Muscle layer of duodenum (tissue), 2 donors: ENCODE measurements at regions not wholly inside any gene's neighbourhood (a gene's known extent, or its start where the extent isn't known, plus 50 kb on each side); places are given as distances from the start of the nearest gene placed in this dataset.
"Not testable (repeated sequence)": the region's sequence is repeated elsewhere in the genome, so short reads cannot be mapped to it uniquely, and the experiment has no call there.

Source experiments
- H3K27ac ChIP-seq: one replicate; pipeline ENCODE4 v1.7.0; 2013; ENCODE audit warnings: mild to moderate bottlenecking, low read length
- H3K27me3 ChIP-seq: one replicate; pipeline ENCODE4 v1.7.0; 2013; ENCODE audit warnings: low read depth, mild to moderate bottlenecking, control low read depth, low read length
- H3K36me3 ChIP-seq, 2 donors: one replicate each; pipeline ENCODE4 v1.7.0; 2013; ENCODE audit warnings: low read length in 2 of 2, control low read depth in 1 of 2, mild to moderate bottlenecking in 1 of 2; ENCODE audit not compliant: insufficient read depth in 2 of 2, control insufficient read depth in 1 of 2
- H3K4me1 ChIP-seq, 2 donors: one replicate each; pipeline ENCODE4 v1.7.0; 2013; ENCODE audit warnings: low read length in 2 of 2, mild to moderate bottlenecking in 2 of 2, control low read depth in 1 of 2, moderate library complexity in 1 of 2; ENCODE audit not compliant: insufficient read depth in 2 of 2, control insufficient read depth in 1 of 2
- H3K4me3 ChIP-seq, 2 donors: one replicate each; pipeline ENCODE4 v1.7.0; 2013; ENCODE audit warnings: low read length in 2 of 2, low read depth in 1 of 2, mild to moderate bottlenecking in 1 of 2
- H3K9me3 ChIP-seq, 2 donors: one replicate each; pipeline ENCODE4 v1.7.0; 2013; ENCODE audit warnings: low read length in 2 of 2, control low read depth in 1 of 2, mild to moderate bottlenecking in 1 of 2; ENCODE audit not compliant: control insufficient read depth in 1 of 2
- donor health status: healthy.

DNA sequence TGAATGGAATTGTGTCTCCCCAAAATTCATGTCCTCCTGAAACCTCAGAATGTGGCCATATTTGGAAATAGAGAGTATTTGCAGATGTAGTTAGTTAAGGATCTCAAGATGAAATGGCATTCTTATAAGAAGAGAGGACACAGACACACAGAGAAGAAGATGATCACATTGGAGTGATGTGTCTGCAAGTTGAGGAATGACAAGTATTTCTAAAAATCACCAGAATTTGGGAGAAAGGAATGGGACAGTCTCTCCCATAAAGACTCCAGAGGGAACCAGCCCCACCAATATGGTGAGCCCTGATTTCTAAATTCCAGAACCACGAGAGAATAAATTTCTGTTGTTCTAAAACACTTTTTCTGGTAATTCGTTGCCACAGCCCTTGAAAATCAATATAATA lies 166.3 kb downstream of the C1D start:
- H3K4me3 ChIP-seq, result no peak overlapping the region
- no peaks in the 10 kb centered on the region for H3K27me3 ChIP-seq
- H3K27ac ChIP-seq, result no peak overlapping the region
- peaks cover 0 to 9% of the 10 kb centered on the region in 2 donors for H3K9me3 ChIP-seq
- H3K4me1 ChIP-seq, result no peaks in the 10 kb centered on the region
- H3K36me3 ChIP-seq, result no peaks in the 10 kb centered on the region

DNA sequence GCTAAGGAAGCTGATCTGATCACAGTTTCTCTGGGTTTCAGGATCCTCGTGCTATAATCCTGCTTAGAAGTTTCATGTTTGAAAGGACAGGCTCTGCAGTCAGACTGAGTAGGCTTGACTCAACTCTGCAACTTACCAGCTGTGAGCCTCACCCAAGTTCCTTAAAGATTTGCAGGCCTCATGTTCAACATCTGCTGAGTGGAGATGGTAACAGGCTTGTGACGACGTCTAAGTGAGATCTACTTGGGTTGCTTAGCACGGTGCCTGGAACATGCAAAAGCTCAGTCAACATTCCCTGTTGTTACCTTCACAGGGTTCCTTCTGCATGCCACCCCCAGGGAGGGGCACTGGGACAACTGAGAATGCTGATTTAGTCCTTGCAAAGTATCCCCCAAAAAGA lies 164.2 kb downstream of the C1D start:
- no peak overlapping the region for H3K27ac ChIP-seq
- H3K36me3 ChIP-seq, result no peaks in the 10 kb centered on the region
- H3K4me1 ChIP-seq, result no peaks in the 10 kb centered on the region
- H3K4me3 ChIP-seq, result no peak overlapping the region
- H3K9me3 ChIP-seq, result peaks cover 0 to 9% of the 10 kb centered on the region in 2 donors
- H3K27me3 ChIP-seq, result no peaks in the 10 kb centered on the region

GRCh38 chr2:67899187-67899586 lies 163.6 kb downstream of the C1D start:
- Histone ChIP-seq H3K4me3 (no peak overlapping the region), H3K27me3 (no peaks in the 10 kb centered on the region), H3K27ac (no peak overlapping the region), H3K9me3 (peaks cover 0 to 9% of the 10 kb centered on the region in 2 donors), H3K4me1 (no peaks in the 10 kb centered on the region), H3K36me3 (no peaks in the 10 kb centered on the region)

GRCh38 chr2:67900826-67901225 lies 162.0 kb downstream of the C1D start:
- H3K27ac ChIP-seq, result no peak overlapping the region
- no peak overlapping the region for H3K4me3 ChIP-seq

GRCh38 chr2:67904566-67904965 lies 158.2 kb downstream of the C1D start:
- no peak overlapping the region for H3K27ac ChIP-seq
- no peaks in the 10 kb centered on the region for H3K27me3 ChIP-seq
- no peaks in the 10 kb centered on the region for H3K36me3 ChIP-seq
- H3K9me3 ChIP-seq, result peaks cover 0 to 9% of the 10 kb centered on the region in 2 donors
- no peak overlapping the region for H3K4me3 ChIP-seq
- no peaks in the 10 kb centered on the region for H3K4me1 ChIP-seq

More at GRCh38 chr2:67900826-67901225, 162.0 kb downstream of the C1D start:
- no peaks in the 10 kb centered on the region for H3K27me3 ChIP-seq
- no peaks in the 10 kb centered on the region for H3K36me3 ChIP-seq
- no peaks in the 10 kb centered on the region for H3K4me1 ChIP-seq
- H3K9me3 ChIP-seq, result peaks cover 0 to 9% of the 10 kb centered on the region in 2 donors

DNA sequence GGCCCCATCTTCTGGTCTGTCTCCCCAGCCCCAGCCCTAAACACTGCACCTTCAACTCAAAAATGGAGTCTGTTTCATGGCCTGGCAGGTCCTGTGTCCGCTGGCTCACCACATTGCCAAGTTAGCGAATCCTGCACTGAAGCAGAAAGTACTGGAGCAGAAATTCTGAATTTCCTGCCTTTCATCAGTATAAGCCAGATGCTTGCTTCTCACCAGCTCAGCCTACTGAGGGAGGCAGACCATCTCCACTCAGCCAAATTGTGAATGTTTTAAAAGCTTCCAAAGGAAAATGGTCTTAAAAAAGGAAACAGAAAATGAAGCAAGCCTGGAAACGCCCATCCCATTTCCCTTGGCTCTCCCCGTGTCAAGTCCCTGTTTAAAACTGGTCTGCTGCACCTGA lies 157.8 kb downstream of the C1D start:
- Histone ChIP-seq H3K9me3 (peaks cover 0 to 9% of the 10 kb centered on the region in 2 donors), H3K4me1 (no peaks in the 10 kb centered on the region), H3K27me3 (no peaks in the 10 kb centered on the region), H3K27ac (no peak overlapping the region), H3K4me3 (no peak overlapping the region), H3K36me3 (no peaks in the 10 kb centered on the region)

DNA sequence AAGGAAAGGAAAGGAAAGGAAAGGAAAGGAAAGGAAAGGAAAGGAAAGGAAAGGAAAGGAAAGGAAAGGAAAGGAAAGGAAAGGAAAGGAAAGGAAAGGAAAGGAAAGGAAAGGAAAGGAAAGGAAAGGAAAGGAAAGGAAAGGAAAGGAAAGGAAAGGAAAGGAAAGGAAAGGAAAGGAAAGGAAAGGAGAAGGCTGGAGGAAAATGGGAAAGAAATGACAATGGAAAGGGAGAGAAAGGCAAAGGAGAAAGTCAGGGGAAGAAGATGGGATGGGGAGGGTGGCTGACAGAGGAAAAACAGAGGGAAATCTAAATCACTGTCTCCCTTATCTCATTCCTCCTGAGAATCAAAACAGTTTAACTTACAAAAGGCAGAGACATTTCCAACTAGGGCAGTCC lies 156.3 kb downstream of the C1D start:
- H3K4me3 ChIP-seq, H3K36me3 ChIP-seq, H3K9me3 ChIP-seq, H3K4me1 ChIP-seq, H3K27ac ChIP-seq, H3K27me3 ChIP-seq: not testable (repeated sequence)

GRCh38 chr2:67917332-67918054 lies 145.3 kb downstream of the C1D start:
- no peaks in the 10 kb centered on the region for H3K36me3 ChIP-seq
- H3K9me3 ChIP-seq, result no peaks in the 10 kb centered on the region
- no peaks in the 10 kb centered on the region for H3K4me1 ChIP-seq
- no peaks in the 10 kb centered on the region for H3K27me3 ChIP-seq
- no peak overlapping the region for H3K27ac ChIP-seq
- no peak overlapping the region for H3K4me3 ChIP-seq

DNA sequence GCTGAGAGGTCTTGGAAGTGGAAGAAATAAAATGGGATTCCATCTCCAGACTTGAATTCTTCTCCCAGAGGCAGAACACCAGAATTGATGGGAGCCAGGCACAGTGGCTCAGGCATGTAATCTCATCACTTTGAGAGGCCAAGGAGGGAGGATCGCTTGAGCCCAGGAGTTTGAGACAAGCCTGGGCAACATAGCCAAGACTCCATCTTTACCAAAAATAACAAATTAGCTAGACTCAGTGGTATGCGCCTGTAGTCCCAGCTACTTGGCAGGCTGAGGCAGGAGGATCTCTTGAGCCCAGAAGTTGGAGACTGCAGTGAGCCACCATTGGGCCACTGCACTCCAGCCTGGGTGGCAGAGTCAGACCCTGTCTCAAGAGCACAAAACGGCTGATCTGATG lies 144.3 kb downstream of the C1D start:
- no peaks in the 10 kb centered on the region for H3K9me3 ChIP-seq
- H3K4me3 ChIP-seq, result no peak overlapping the region
- no peak overlapping the region for H3K27ac ChIP-seq
- H3K4me1 ChIP-seq, result no peaks in the 10 kb centered on the region
- H3K36me3 ChIP-seq, result no peaks in the 10 kb centered on the region
- no peaks in the 10 kb centered on the region for H3K27me3 ChIP-seq

GRCh38 chr2:67919490-67919889 lies 143.3 kb downstream of the C1D start:
- no peaks in the 10 kb centered on the region for H3K4me1 ChIP-seq
- H3K4me3 ChIP-seq, result no peak overlapping the region
- no peaks in the 10 kb centered on the region for H3K9me3 ChIP-seq
- no peaks in the 10 kb centered on the region for H3K36me3 ChIP-seq
- no peak overlapping the region for H3K27ac ChIP-seq
- no peaks in the 10 kb centered on the region for H3K27me3 ChIP-seq

- H3K27me3 ChIP-seq, result no peaks in the 10 kb centered on the region
- no peaks in the 10 kb centered on the region for H3K4me1 ChIP-seq
- no peaks in the 10 kb centered on the region for H3K36me3 ChIP-seq
- no peaks in the 10 kb centered on the region for H3K9me3 ChIP-seq
- no peak overlapping the region for H3K27ac ChIP-seq
- H3K4me3 ChIP-seq, result no peak overlapping the region
These were observed 140.6 kb downstream of the C1D start for GRCh38 chr2:67922080-67922785.

- Histone ChIP-seq H3K9me3 (no peaks in the 10 kb centered on the region), H3K27ac (no peak overlapping the region), H3K27me3 (no peaks in the 10 kb centered on the region)
These were observed 139.1 kb downstream of the C1D start for GRCh38 chr2:67923696-67924095.

More at GRCh38 chr2:67923696-67924095, 139.1 kb downstream of the C1D start:
- H3K4me3 ChIP-seq, result no peak overlapping the region
- H3K36me3 ChIP-seq, result no peaks in the 10 kb centered on the region
- no peaks in the 10 kb centered on the region for H3K4me1 ChIP-seq
